22Rv1 (cell line): ENCODE measurements at regions not wholly inside any gene's neighbourhood (a gene's known extent, or its start where the extent isn't known, plus 50 kb on each side); places are given as distances from the start of the nearest gene placed in this dataset.

Source experiments
- H3K27ac ChIP-seq: fragments of 450-650 bp; 2 replicates; pipeline ENCODE4 v1.5.1; 2017
- ZFX ChIP-seq: fragments of 450-650 bp; IDR thresholded peaks from 2 replicates; pipeline ENCODE4 v1.6.1; 2017; ENCODE audit warnings: antibody characterized with exemption, borderline replicate concordance
- TF ChIP-seq, protein P1 (sequence below): fragments of 450-650 bp; IDR thresholded peaks from 2 replicates; pipeline ENCODE4 v1.5.1; 2017; ENCODE audit warnings: mild to moderate bottlenecking

DNA sequence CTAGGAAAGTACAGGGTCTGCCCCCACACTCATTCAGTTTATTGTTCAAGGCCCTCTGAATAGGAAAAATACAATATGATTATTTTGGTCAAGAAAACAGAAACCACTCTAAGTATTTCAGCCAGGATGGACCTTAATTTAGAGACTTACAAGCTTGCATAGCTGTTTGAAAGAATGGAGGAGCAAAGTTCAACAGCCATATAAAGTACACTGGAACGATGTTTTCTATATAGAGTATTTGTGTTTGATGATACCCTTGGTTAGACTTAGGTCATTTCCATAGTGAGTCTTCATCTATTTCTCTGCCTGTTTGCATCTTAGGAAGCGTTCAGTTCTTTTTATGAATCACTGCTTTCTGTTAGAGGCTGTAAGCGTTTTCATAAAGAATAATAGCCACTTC is 366.2 kb downstream of the NUP35 start:
- TF ChIP-seq ZFX, result no peak
- TF ChIP-seq, protein P1, sequence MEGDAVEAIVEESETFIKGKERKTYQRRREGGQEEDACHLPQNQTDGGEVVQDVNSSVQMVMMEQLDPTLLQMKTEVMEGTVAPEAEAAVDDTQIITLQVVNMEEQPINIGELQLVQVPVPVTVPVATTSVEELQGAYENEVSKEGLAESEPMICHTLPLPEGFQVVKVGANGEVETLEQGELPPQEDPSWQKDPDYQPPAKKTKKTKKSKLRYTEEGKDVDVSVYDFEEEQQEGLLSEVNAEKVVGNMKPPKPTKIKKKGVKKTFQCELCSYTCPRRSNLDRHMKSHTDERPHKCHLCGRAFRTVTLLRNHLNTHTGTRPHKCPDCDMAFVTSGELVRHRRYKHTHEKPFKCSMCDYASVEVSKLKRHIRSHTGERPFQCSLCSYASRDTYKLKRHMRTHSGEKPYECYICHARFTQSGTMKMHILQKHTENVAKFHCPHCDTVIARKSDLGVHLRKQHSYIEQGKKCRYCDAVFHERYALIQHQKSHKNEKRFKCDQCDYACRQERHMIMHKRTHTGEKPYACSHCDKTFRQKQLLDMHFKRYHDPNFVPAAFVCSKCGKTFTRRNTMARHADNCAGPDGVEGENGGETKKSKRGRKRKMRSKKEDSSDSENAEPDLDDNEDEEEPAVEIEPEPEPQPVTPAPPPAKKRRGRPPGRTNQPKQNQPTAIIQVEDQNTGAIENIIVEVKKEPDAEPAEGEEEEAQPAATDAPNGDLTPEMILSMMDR, result no peak
- H3K27ac ChIP-seq, result no peak overlapping the region

DNA sequence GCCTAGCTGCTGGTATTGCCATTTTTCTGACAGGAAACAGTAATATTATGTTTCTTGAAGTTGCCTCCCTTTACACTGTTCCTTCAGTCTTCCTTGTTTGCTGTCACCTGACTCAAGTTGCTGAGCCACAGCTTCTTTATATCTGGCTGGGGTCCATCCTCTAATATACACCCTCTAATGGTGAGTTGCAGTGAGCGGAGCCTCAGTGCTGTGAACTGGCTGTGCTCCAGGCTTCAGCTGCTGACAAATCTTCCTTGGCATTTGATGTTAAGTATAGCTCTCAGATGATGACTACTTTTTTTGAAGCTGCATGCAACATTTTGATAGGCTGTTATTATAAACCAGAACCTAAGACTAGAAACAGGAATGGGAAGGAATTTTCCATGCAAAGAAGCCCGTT is 366.7 kb downstream of the NUP35 start:
- TF ChIP-seq, protein P1, result no peak
- no peak for TF ChIP-seq ZFX

DNA sequence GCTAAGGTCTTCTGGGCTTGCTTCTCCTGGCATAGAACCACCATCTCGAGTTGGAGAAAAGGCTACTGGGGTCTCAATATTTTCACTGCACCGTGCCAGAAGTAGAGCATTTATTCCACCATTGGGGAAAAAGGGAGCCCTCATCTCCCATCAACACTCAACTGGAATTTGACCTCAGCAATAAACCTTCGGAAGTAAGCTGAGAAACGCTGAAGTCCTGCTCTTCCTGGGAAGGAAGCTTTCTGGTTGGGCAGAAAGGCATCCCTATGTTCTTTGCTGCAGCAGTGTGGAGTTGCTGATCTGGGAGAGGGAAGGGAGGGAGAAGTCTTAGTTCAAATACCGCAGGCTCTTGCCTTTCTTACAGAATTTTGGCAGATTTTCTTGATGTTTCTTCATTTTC is 368.8 kb downstream of the NUP35 start:
- no peak overlapping the region for H3K27ac ChIP-seq
- TF ChIP-seq ZFX, result no peak
- TF ChIP-seq, protein P1, result no peak

More for the DNA sequence above, 366.7 kb downstream of the NUP35 start:
- no peak overlapping the region for H3K27ac ChIP-seq

DNA sequence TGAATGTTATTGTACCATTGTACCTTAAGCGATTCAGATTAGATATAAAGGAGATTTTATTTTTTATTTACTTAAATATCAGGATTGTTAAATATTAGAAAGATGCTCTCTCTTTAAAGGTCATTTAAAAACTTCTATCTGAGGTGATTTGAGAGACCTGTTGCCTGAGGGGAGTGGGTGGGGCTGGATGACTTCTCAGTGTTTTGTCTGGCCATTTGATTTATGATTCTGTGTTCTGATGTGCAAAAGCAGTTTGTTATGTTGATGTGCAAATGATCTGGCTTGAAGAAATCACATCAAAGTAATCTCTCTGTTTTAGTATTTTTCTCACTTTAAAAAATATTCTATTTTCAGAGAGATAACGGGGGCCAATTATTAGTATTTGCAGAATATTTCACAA is 370.8 kb downstream of the NUP35 start:
- no peak overlapping the region for H3K27ac ChIP-seq
- TF ChIP-seq ZFX, result no peak
- TF ChIP-seq, protein P1, result no peak

- H3K27ac ChIP-seq, result no peak overlapping the region
- TF ChIP-seq, protein P1, result no peak
- no peak for TF ChIP-seq ZFX
Measured at GRCh38 chr2:183495589-183496267, 371.5 kb downstream of the NUP35 start.

- no peak for TF ChIP-seq ZFX
- TF ChIP-seq, protein P1, result no peak
Measured at GRCh38 chr2:183497861-183498260, 373.6 kb downstream of the NUP35 start.

GRCh38 chr2:183505911-183506310 is 381.7 kb downstream of the NUP35 start:
- H3K27ac ChIP-seq, result no peak overlapping the region

More at GRCh38 chr2:183497861-183498260, 373.6 kb downstream of the NUP35 start:
- no peak overlapping the region for H3K27ac ChIP-seq

More at GRCh38 chr2:183505911-183506310, 381.7 kb downstream of the NUP35 start:
- TF ChIP-seq ZFX, result no peak
- TF ChIP-seq, protein P1, result no peak
